ENCODE measurements at regions not wholly inside any gene's neighbourhood (a gene's known extent, or its start where the extent isn't known, plus 50 kb on each side); places are given as distances from the start of the nearest gene placed in this dataset.

DNA sequence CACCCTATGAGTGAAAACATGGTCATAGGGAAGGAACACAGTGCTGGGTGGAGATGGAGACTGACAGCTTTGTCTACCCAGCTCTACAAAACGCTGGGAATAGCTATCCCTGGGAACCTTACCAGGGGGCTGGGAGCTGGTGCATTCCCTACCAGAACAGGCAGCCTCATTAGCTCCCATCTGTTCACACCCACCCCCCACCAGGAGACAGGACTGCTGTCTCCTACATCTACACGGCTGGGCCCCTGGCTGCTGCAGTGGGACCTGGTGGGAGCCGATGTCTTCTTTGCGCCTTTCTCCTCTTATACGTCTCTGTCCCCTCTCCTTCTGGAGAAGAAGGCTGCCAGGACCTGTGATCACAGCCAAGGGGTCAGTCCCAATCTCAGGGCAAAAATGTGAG lies 90.8 kb downstream of the UQCRFS1 start:
- Histone ChIP-seq H4K91ac (ENCODE audit: low read depth, low read length, poor library complexity) (no peak overlapping the region), H2BK120ac (ENCODE audit: low read depth, low read length) (no peak overlapping the region), H3K27me3 (ENCODE audit: control insufficient read depth in 3 of 3, insufficient read depth in 3 of 3, low read depth in 1 of 3, low read length in 3 of 3) (no peaks in the 10 kb centered on the region), H2BK15ac (ENCODE audit: low read length) (no peak overlapping the region), H2BK12ac (ENCODE audit: low read length) (no peak overlapping the region), H3K14ac (ENCODE audit: low read length) (no peak overlapping the region), H3K36me3 (replicated peaks in 1 of 2; ENCODE audit: control insufficient read depth in 2 of 2, insufficient read depth in 2 of 2, low read length in 2 of 2) (no peaks in the 10 kb centered on the region), H2AK5ac (ENCODE audit: low read depth, low read length) (no peak overlapping the region), H3K4ac (ENCODE audit: low read length) (no peak overlapping the region), H2BK5ac (ENCODE audit: low read length) (peak overlapping the region; percentile 14), H3K79me1 (ENCODE audit: low read depth, low read length) (no peaks in the 10 kb centered on the region), H3K27ac (replicated peaks; ENCODE audit: low read length) (no peak overlapping the region), H3K9ac (ENCODE audit: low read depth, low read length, poor library complexity) (no peak overlapping the region), H2AFZ (ENCODE audit: low read length) (no peak overlapping the region), H3K9me3 (replicated peaks in 1 of 2; ENCODE audit: control insufficient read depth in 2 of 2, insufficient read depth in 1 of 2, low read depth in 1 of 2, low read length in 2 of 2) (peaks cover 0 to 1% of the 10 kb centered on the region in 2 donors), H3K4me1 (ENCODE audit: control insufficient read depth in 2 of 2, insufficient read depth in 1 of 2, low read depth in 1 of 2, low read length in 2 of 2) (peaks cover 0 to 19% of the 10 kb centered on the region in 2 donors), H3K4me2 (ENCODE audit: insufficient read depth, low read length, poor library complexity, severe bottlenecking) (no peak overlapping the region), H4K8ac (ENCODE audit: low read depth, low read length) (no peak overlapping the region), H3K23ac (ENCODE audit: low read depth, low read length, poor library complexity) (no peak overlapping the region), H3K4me3 (ENCODE audit: low read length in 2 of 2) (no peak overlapping the region), H3K18ac (ENCODE audit: low read length) (peak overlapping the region; percentile 6)
- WGBS, 2 donors (ENCODE audit: extremely low coverage in 2 of 2, insufficient read length in 2 of 2, insufficient replicate concordance in 1 of 2), result no CpG with 5 or more reads among the region's 5 CpGs
- DNase-seq (ENCODE audit: low spot score), result no peak

DNA sequence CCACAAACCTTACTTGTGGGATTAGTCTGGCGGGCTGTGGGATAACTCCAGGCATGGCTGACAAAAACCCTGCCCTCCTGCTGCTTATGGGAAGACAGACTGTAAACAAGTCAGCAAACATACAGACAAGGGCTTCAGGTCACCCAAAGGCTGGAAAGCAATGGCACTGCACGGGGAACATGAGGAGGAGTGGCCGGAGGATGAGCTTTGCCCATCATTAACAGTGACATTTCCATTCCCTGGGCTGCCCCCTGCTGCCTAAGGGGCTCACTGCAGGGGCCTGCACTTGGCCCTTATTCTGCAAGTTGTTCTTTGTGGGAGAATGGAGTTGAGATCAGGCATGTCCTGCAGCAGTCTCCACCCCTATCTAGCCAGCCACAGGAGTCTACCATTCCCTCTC lies 91.3 kb downstream of the UQCRFS1 start:
- Histone ChIP-seq H2AK5ac (ENCODE audit: low read depth, low read length) (no peak overlapping the region), H3K4ac (ENCODE audit: low read length) (no peak overlapping the region), H4K91ac (ENCODE audit: low read depth, low read length, poor library complexity) (no peak overlapping the region), H3K27ac (replicated peaks; ENCODE audit: low read length) (no peak overlapping the region), H2BK15ac (ENCODE audit: low read length) (no peak overlapping the region), H3K79me1 (ENCODE audit: low read depth, low read length) (no peaks in the 10 kb centered on the region), H2BK120ac (ENCODE audit: low read depth, low read length) (no peak overlapping the region), H3K9me3 (replicated peaks in 1 of 2; ENCODE audit: control insufficient read depth in 2 of 2, insufficient read depth in 1 of 2, low read depth in 1 of 2, low read length in 2 of 2) (peaks cover 0 to 1% of the 10 kb centered on the region in 2 donors), H3K36me3 (replicated peaks in 1 of 2; ENCODE audit: control insufficient read depth in 2 of 2, insufficient read depth in 2 of 2, low read length in 2 of 2) (no peaks in the 10 kb centered on the region), H3K18ac (ENCODE audit: low read length) (no peak overlapping the region), H3K27me3 (ENCODE audit: control insufficient read depth in 3 of 3, insufficient read depth in 3 of 3, low read depth in 1 of 3, low read length in 3 of 3) (no peaks in the 10 kb centered on the region), H4K8ac (ENCODE audit: low read depth, low read length) (no peak overlapping the region), H3K14ac (ENCODE audit: low read length) (no peak overlapping the region), H3K4me3 (ENCODE audit: low read length in 2 of 2) (no peak overlapping the region), H2AFZ (ENCODE audit: low read length) (no peak overlapping the region), H3K9ac (ENCODE audit: low read depth, low read length, poor library complexity) (no peak overlapping the region), H3K23ac (ENCODE audit: low read depth, low read length, poor library complexity) (no peak overlapping the region), H3K4me1 (ENCODE audit: control insufficient read depth in 2 of 2, insufficient read depth in 1 of 2, low read depth in 1 of 2, low read length in 2 of 2) (peaks cover 0 to 19% of the 10 kb centered on the region in 2 donors), H2BK5ac (ENCODE audit: low read length) (no peak overlapping the region), H2BK12ac (ENCODE audit: low read length) (no peak overlapping the region), H3K4me2 (ENCODE audit: insufficient read depth, low read length, poor library complexity, severe bottlenecking) (no peak overlapping the region)
- DNase-seq (ENCODE audit: low spot score), result no peak
- no CpG with 5 or more reads among the region's 3 CpGs for WGBS, 2 donors (ENCODE audit: extremely low coverage in 2 of 2, insufficient read length in 2 of 2, insufficient replicate concordance in 1 of 2)

DNA sequence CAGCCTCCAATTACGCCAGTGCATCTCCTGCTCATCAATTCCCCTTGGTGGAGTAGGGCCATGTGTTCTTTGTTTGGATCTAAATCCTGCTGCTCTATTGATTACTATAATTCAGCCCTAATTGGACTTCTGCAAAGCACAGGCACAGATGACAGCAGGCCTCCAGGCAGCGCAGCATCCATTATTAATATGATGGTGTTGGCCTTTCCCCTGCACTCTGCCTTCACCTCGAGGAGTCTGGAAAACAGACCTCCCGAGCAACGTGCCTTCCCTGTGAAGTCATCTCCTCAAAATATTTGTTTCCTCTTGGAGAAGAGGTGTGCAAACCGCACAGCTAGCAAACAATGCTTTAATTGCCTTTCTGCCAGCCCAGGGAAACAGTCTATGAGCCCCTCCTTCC lies 92.5 kb downstream of the UQCRFS1 start:
- no CpG with 5 or more reads among the region's 6 CpGs for WGBS, 2 donors (ENCODE audit: extremely low coverage in 2 of 2, insufficient read length in 2 of 2, insufficient replicate concordance in 1 of 2)
- Histone ChIP-seq H3K4ac (ENCODE audit: low read length) (no peak overlapping the region), H2BK5ac (ENCODE audit: low read length) (no peak overlapping the region), H3K18ac (ENCODE audit: low read length) (peak overlapping the region; percentile 22), H3K79me1 (ENCODE audit: low read depth, low read length) (no peaks in the 10 kb centered on the region), H3K9me3 (replicated peaks in 1 of 2; ENCODE audit: control insufficient read depth in 2 of 2, insufficient read depth in 1 of 2, low read depth in 1 of 2, low read length in 2 of 2) (peaks cover 0 to 1% of the 10 kb centered on the region in 2 donors), H2BK120ac (ENCODE audit: low read depth, low read length) (no peak overlapping the region), H3K27ac (replicated peaks; ENCODE audit: low read length) (no peak overlapping the region), H2BK15ac (ENCODE audit: low read length) (no peak overlapping the region), H2AK5ac (ENCODE audit: low read depth, low read length) (no peak overlapping the region), H3K14ac (ENCODE audit: low read length) (no peak overlapping the region), H3K4me2 (ENCODE audit: insufficient read depth, low read length, poor library complexity, severe bottlenecking) (no peak overlapping the region), H3K36me3 (replicated peaks in 1 of 2; ENCODE audit: control insufficient read depth in 2 of 2, insufficient read depth in 2 of 2, low read length in 2 of 2) (no peaks in the 10 kb centered on the region), H3K27me3 (ENCODE audit: control insufficient read depth in 3 of 3, insufficient read depth in 3 of 3, low read depth in 1 of 3, low read length in 3 of 3) (no peaks in the 10 kb centered on the region), H3K4me1 (ENCODE audit: control insufficient read depth in 2 of 2, insufficient read depth in 1 of 2, low read depth in 1 of 2, low read length in 2 of 2) (peaks cover 0 to 19% of the 10 kb centered on the region in 2 donors), H3K9ac (ENCODE audit: low read depth, low read length, poor library complexity) (no peak overlapping the region), H4K8ac (ENCODE audit: low read depth, low read length) (no peak overlapping the region), H4K91ac (ENCODE audit: low read depth, low read length, poor library complexity) (no peak overlapping the region), H3K4me3 (ENCODE audit: low read length in 2 of 2) (no peak overlapping the region), H3K23ac (ENCODE audit: low read depth, low read length, poor library complexity) (no peak overlapping the region), H2BK12ac (ENCODE audit: low read length) (no peak overlapping the region), H2AFZ (ENCODE audit: low read length) (no peak overlapping the region)
- no peak for DNase-seq (ENCODE audit: low spot score)

DNA sequence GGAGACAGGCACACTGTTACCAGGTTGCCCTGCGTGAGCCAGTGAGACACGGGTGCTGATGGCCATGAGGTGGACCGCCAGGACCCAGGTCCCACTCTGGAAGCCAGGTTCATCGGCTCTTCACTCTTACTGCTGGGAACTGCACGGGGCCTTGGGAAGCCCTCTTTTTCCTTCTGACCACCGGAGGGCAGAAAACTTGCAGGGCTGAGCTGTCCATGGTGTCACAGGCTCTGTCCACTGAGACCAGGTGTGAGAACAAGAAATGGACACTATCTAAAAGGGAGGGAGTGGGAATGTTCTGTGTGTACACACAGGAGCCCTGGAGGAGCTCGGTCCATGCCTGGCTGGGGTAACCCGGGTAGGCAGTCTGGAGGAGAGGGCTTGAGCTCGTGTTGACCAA lies 93.4 kb downstream of the UQCRFS1 start:
- Histone ChIP-seq H3K23ac (ENCODE audit: low read depth, low read length, poor library complexity) (no peak overlapping the region), H3K4ac (ENCODE audit: low read length) (no peak overlapping the region), H3K4me2 (ENCODE audit: insufficient read depth, low read length, poor library complexity, severe bottlenecking) (no peak overlapping the region), H3K18ac (ENCODE audit: low read length) (no peak overlapping the region), H2AFZ (ENCODE audit: low read length) (no peak overlapping the region), H3K4me1 (ENCODE audit: control insufficient read depth in 2 of 2, insufficient read depth in 1 of 2, low read depth in 1 of 2, low read length in 2 of 2) (peaks cover 0 to 19% of the 10 kb centered on the region in 2 donors), H2BK5ac (ENCODE audit: low read length) (no peak overlapping the region), H2BK12ac (ENCODE audit: low read length) (no peak overlapping the region), H3K79me1 (ENCODE audit: low read depth, low read length) (no peaks in the 10 kb centered on the region), H3K27ac (replicated peaks; ENCODE audit: low read length) (no peak overlapping the region), H3K36me3 (replicated peaks in 1 of 2; ENCODE audit: control insufficient read depth in 2 of 2, insufficient read depth in 2 of 2, low read length in 2 of 2) (no peaks in the 10 kb centered on the region), H2BK15ac (ENCODE audit: low read length) (no peak overlapping the region), H4K91ac (ENCODE audit: low read depth, low read length, poor library complexity) (no peak overlapping the region), H3K14ac (ENCODE audit: low read length) (no peak overlapping the region), H3K9ac (ENCODE audit: low read depth, low read length, poor library complexity) (no peak overlapping the region), H4K8ac (ENCODE audit: low read depth, low read length) (no peak overlapping the region), H3K4me3 (ENCODE audit: low read length in 2 of 2) (no peak overlapping the region), H2BK120ac (ENCODE audit: low read depth, low read length) (no peak overlapping the region), H2AK5ac (ENCODE audit: low read depth, low read length) (no peak overlapping the region), H3K9me3 (replicated peaks in 1 of 2; ENCODE audit: control insufficient read depth in 2 of 2, insufficient read depth in 1 of 2, low read depth in 1 of 2, low read length in 2 of 2) (peaks cover 0 to 1% of the 10 kb centered on the region in 2 donors), H3K27me3 (ENCODE audit: control insufficient read depth in 3 of 3, insufficient read depth in 3 of 3, low read depth in 1 of 3, low read length in 3 of 3) (no peaks in the 10 kb centered on the region)
- no CpG with 5 or more reads among the region's 9 CpGs for WGBS, 2 donors (ENCODE audit: extremely low coverage in 2 of 2, insufficient read length in 2 of 2, insufficient replicate concordance in 1 of 2)
- no peak for DNase-seq (ENCODE audit: low spot score)

Data from neuronal stem cell (in vitro differentiated cells).